Mucosa of stomach (tissue), 1 donor: ENCODE measurements at regions not wholly inside any gene's neighbourhood (a gene's known extent, or its start where the extent isn't known, plus 50 kb on each side); places are given as distances from the start of the nearest gene placed in this dataset.
"Not testable (repeated sequence)": the region's sequence is repeated elsewhere in the genome, so short reads cannot be mapped to it uniquely, and the experiment has no call there.

ENCODE experiments used
- H3K27me3 ChIP-seq: one replicate; pipeline ENCODE4 v1.7.0; 2013; ENCODE audit warnings: mild to moderate bottlenecking, low read length; ENCODE audit not compliant: control insufficient read depth, insufficient read depth
- H3K36me3 ChIP-seq: one replicate; pipeline ENCODE4 v1.7.0; 2013; ENCODE audit warnings: low read length; ENCODE audit not compliant: control insufficient read depth, insufficient read depth
- H3K4me1 ChIP-seq: one replicate; pipeline ENCODE4 v1.7.0; 2013; ENCODE audit warnings: mild to moderate bottlenecking, low read length; ENCODE audit not compliant: control insufficient read depth, insufficient read depth
- H3K4me3 ChIP-seq: one replicate; pipeline ENCODE4 v1.7.0; 2013; ENCODE audit warnings: low read length
- H3K9ac ChIP-seq: one replicate; pipeline ENCODE4 v1.7.0; 2013; ENCODE audit warnings: mild to moderate bottlenecking, low read length, moderate library complexity
- H3K9me3 ChIP-seq: one replicate; pipeline ENCODE4 v1.7.0; 2013; ENCODE audit warnings: mild to moderate bottlenecking, low read length, moderate library complexity; ENCODE audit not compliant: control insufficient read depth
- donor health status: Pancreatic carcinoma.

GRCh38 chr20:56903858-56904257, 274.8 kb downstream of the TFAP2C start:
- Histone ChIP-seq H3K9ac (no peak overlapping the region), H3K4me1 (no peaks in the 10 kb centered on the region), H3K36me3 (no peaks in the 10 kb centered on the region), H3K4me3 (no peak overlapping the region), H3K27me3 (no peaks in the 10 kb centered on the region), H3K9me3 (no peaks in the 10 kb centered on the region)

- Histone ChIP-seq H3K9me3 (no peaks in the 10 kb centered on the region), H3K4me3 (no peak overlapping the region), H3K27me3 (peaks cover 8% of the 10 kb centered on the region), H3K9ac (no peak overlapping the region), H3K36me3 (no peaks in the 10 kb centered on the region), H3K4me1 (no peaks in the 10 kb centered on the region)
Measured at GRCh38 chr20:56909918-56910714, 281.0 kb downstream of the TFAP2C start.

GRCh38 chr20:56911946-56912345, 282.8 kb downstream of the TFAP2C start:
- Histone ChIP-seq H3K36me3 (no peaks in the 10 kb centered on the region), H3K4me1 (no peaks in the 10 kb centered on the region), H3K9ac (no peak overlapping the region), H3K9me3 (no peaks in the 10 kb centered on the region), H3K4me3 (no peak overlapping the region), H3K27me3 (peaks cover 8% of the 10 kb centered on the region)

- H3K4me1 ChIP-seq, result no peaks in the 10 kb centered on the region
- no peak overlapping the region for H3K9ac ChIP-seq
- H3K9me3 ChIP-seq, result no peaks in the 10 kb centered on the region
- no peak overlapping the region for H3K4me3 ChIP-seq
- H3K27me3 ChIP-seq, result peaks cover 8% of the 10 kb centered on the region
- H3K36me3 ChIP-seq, result no peaks in the 10 kb centered on the region
Measured at GRCh38 chr20:56914532-56914931, 285.4 kb downstream of the TFAP2C start.

- Histone ChIP-seq H3K9ac (no peak overlapping the region), H3K4me3 (no peak overlapping the region), H3K27me3 (peaks cover 3% of the 10 kb centered on the region), H3K9me3 (no peaks in the 10 kb centered on the region), H3K36me3 (no peaks in the 10 kb centered on the region), H3K4me1 (no peaks in the 10 kb centered on the region)
Measured at GRCh38 chr20:56916345-56916622, 287.2 kb downstream of the TFAP2C start.

GRCh38 chr20:56920041-56920440, 290.9 kb downstream of the TFAP2C start:
- H3K9ac ChIP-seq, H3K4me1 ChIP-seq, H3K4me3 ChIP-seq, H3K36me3 ChIP-seq, H3K9me3 ChIP-seq: not testable (repeated sequence)
- H3K27me3 ChIP-seq, result peaks cover 26% of the 10 kb centered on the region

- Histone ChIP-seq H3K4me1 (no peaks in the 10 kb centered on the region), H3K36me3 (no peaks in the 10 kb centered on the region), H3K9ac (no peak overlapping the region), H3K4me3 (no peak overlapping the region), H3K9me3 (no peaks in the 10 kb centered on the region), H3K27me3 (peaks cover 50% of the 10 kb centered on the region)
Measured at GRCh38 chr20:56922497-56922896, 293.4 kb downstream of the TFAP2C start.

GRCh38 chr20:56924292-56925081, 295.4 kb downstream of the TFAP2C start:
- Histone ChIP-seq H3K27me3 (peaks cover 66% of the 10 kb centered on the region), H3K36me3 (no peaks in the 10 kb centered on the region), H3K4me3 (no peak overlapping the region), H3K4me1 (no peaks in the 10 kb centered on the region), H3K9ac (no peak overlapping the region), H3K9me3 (no peaks in the 10 kb centered on the region)

GRCh38 chr20:56925082-56925830, 296.1 kb downstream of the TFAP2C start:
- Histone ChIP-seq H3K27me3 (peaks cover 74% of the 10 kb centered on the region), H3K9ac (no peak overlapping the region), H3K36me3 (no peaks in the 10 kb centered on the region), H3K9me3 (no peaks in the 10 kb centered on the region), H3K4me3 (no peak overlapping the region), H3K4me1 (no peaks in the 10 kb centered on the region)

GRCh38 chr20:56925831-56926170, 296.7 kb downstream of the TFAP2C start:
- H3K4me1 ChIP-seq, result no peaks in the 10 kb centered on the region
- H3K9ac ChIP-seq, result no peak overlapping the region
- H3K9me3 ChIP-seq, result no peaks in the 10 kb centered on the region
- H3K36me3 ChIP-seq, result no peaks in the 10 kb centered on the region
- no peak overlapping the region for H3K4me3 ChIP-seq
- H3K27me3 ChIP-seq, result peaks cover 75% of the 10 kb centered on the region

- peaks cover 75% of the 10 kb centered on the region for H3K27me3 ChIP-seq
- H3K4me3 ChIP-seq, result no peak overlapping the region
- H3K36me3 ChIP-seq, result no peaks in the 10 kb centered on the region
- H3K9me3 ChIP-seq, result no peaks in the 10 kb centered on the region
- no peak overlapping the region for H3K9ac ChIP-seq
- no peaks in the 10 kb centered on the region for H3K4me1 ChIP-seq
Measured at GRCh38 chr20:56926501-56926900, 297.4 kb downstream of the TFAP2C start.

GRCh38 chr20:56927127-56927526, 298.0 kb downstream of the TFAP2C start:
- H3K4me1 ChIP-seq, result no peaks in the 10 kb centered on the region
- no peaks in the 10 kb centered on the region for H3K9me3 ChIP-seq
- H3K27me3 ChIP-seq, result peaks cover 75% of the 10 kb centered on the region
- H3K4me3 ChIP-seq, result no peak overlapping the region
- no peaks in the 10 kb centered on the region for H3K36me3 ChIP-seq
- no peak overlapping the region for H3K9ac ChIP-seq
